HepG2 (cell line): ENCODE measurements at regions not wholly inside any gene's neighbourhood (a gene's known extent, or its start where the extent isn't known, plus 50 kb on each side); places are given as distances from the start of the nearest gene placed in this dataset.

ENCODE experiments used
- BHLHE40 ChIP-seq: IDR thresholded peaks from 2 replicates; pipeline ENCODE4 v1.6.1; 2011; ENCODE audit warnings: low read length, improper control_type of control experiment
- CREM ChIP-seq, 2 experiments: sonication (generic) in 1 of 2; formaldehyde crosslinking in 1 of 2; IDR thresholded peaks; 2 replicates each; pipeline versions ENCODE4 v1.4.0 to v1.6.1; 2016 to 2020; ENCODE audit warnings: antibody characterized with exemption in 1 of 2, mild to moderate bottlenecking in 1 of 2, missing genetic modification reagents in 1 of 2
- SIN3A ChIP-seq: IDR thresholded peaks from 2 replicates; pipeline ENCODE4 v1.6.1; 2011; ENCODE audit warnings: low read depth, mild to moderate bottlenecking, control low read depth, low read length, borderline replicate concordance
- THAP11 ChIP-seq: IDR thresholded peaks from 2 replicates; pipeline ENCODE4 v1.6.1; 2016; ENCODE audit warnings: missing biosample characterization, missing genetic modification reagents
- ZZZ3 ChIP-seq: sonication (generic); formaldehyde crosslinking; IDR thresholded peaks from 2 replicates; pipeline ENCODE4 v1.4.0; 2020; ENCODE audit warnings: missing genetic modification reagents, mild to moderate bottlenecking, borderline replicate concordance
- TF ChIP-seq, protein P1 (sequence below): sonication (generic); formaldehyde crosslinking; IDR thresholded peaks from 2 replicates; pipeline ENCODE4 v1.5.0; 2020; ENCODE audit warnings: mild to moderate bottlenecking, missing genetic modification reagents, moderate library complexity

GRCh38 chr20:60473211-60473610 is 515.0 kb downstream of the CDH26 start:
- TF ChIP-seq BHLHE40 = no peak
- TF ChIP-seq SIN3A = no peak
- TF ChIP-seq, protein P1, sequence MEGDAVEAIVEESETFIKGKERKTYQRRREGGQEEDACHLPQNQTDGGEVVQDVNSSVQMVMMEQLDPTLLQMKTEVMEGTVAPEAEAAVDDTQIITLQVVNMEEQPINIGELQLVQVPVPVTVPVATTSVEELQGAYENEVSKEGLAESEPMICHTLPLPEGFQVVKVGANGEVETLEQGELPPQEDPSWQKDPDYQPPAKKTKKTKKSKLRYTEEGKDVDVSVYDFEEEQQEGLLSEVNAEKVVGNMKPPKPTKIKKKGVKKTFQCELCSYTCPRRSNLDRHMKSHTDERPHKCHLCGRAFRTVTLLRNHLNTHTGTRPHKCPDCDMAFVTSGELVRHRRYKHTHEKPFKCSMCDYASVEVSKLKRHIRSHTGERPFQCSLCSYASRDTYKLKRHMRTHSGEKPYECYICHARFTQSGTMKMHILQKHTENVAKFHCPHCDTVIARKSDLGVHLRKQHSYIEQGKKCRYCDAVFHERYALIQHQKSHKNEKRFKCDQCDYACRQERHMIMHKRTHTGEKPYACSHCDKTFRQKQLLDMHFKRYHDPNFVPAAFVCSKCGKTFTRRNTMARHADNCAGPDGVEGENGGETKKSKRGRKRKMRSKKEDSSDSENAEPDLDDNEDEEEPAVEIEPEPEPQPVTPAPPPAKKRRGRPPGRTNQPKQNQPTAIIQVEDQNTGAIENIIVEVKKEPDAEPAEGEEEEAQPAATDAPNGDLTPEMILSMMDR (CRISPR knock-in tag) = no peak
- no peak for TF ChIP-seq ZZZ3 (CRISPR knock-in tag)
- TF ChIP-seq CREM (IDR thresholded peaks at IDR 0.05) = no peak
- TF ChIP-seq CREM (CRISPR knock-in tag; IDR thresholded peaks at IDR 0.05) = no peak
- TF ChIP-seq THAP11 (CRISPR knock-in tag) = no peak
